ENCODE measurements at regions not wholly inside any gene's neighbourhood (a gene's known extent, or its start where the extent isn't known, plus 50 kb on each side); places are given as distances from the start of the nearest gene placed in this dataset.

DNA sequence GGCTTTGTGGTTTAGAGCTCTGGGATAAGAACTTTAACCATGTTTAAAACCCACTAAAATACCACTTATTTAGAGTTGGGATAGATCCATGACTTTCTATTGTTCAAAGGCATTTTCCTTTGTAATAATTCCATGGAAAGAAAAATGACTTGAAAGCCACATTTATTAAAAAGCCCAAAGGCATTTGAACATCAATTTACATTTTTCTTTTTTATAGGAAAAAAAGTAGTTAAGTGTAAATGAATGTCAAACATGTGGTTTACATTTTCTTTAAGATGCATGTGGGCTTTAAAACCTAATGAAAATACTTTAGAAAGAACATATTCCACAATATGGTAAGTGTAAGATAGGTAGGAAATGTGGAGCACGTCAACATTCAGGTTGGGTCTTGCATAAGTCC lies 443.2 kb downstream of the TOX3 start:
- TF ChIP-seq, protein P1, sequence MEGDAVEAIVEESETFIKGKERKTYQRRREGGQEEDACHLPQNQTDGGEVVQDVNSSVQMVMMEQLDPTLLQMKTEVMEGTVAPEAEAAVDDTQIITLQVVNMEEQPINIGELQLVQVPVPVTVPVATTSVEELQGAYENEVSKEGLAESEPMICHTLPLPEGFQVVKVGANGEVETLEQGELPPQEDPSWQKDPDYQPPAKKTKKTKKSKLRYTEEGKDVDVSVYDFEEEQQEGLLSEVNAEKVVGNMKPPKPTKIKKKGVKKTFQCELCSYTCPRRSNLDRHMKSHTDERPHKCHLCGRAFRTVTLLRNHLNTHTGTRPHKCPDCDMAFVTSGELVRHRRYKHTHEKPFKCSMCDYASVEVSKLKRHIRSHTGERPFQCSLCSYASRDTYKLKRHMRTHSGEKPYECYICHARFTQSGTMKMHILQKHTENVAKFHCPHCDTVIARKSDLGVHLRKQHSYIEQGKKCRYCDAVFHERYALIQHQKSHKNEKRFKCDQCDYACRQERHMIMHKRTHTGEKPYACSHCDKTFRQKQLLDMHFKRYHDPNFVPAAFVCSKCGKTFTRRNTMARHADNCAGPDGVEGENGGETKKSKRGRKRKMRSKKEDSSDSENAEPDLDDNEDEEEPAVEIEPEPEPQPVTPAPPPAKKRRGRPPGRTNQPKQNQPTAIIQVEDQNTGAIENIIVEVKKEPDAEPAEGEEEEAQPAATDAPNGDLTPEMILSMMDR (IDR thresholded peaks at IDR 0.05; ENCODE audit: insufficient read depth, low read length): no peak
- TF ChIP-seq POLR2AphosphoS5 (IDR thresholded peaks at IDR 0.05; ENCODE audit: low read depth): no peak
- TF ChIP-seq GABPA (IDR thresholded peaks at IDR 0.05; ENCODE audit: low read depth): no peak
- TF ChIP-seq, protein P2, sequence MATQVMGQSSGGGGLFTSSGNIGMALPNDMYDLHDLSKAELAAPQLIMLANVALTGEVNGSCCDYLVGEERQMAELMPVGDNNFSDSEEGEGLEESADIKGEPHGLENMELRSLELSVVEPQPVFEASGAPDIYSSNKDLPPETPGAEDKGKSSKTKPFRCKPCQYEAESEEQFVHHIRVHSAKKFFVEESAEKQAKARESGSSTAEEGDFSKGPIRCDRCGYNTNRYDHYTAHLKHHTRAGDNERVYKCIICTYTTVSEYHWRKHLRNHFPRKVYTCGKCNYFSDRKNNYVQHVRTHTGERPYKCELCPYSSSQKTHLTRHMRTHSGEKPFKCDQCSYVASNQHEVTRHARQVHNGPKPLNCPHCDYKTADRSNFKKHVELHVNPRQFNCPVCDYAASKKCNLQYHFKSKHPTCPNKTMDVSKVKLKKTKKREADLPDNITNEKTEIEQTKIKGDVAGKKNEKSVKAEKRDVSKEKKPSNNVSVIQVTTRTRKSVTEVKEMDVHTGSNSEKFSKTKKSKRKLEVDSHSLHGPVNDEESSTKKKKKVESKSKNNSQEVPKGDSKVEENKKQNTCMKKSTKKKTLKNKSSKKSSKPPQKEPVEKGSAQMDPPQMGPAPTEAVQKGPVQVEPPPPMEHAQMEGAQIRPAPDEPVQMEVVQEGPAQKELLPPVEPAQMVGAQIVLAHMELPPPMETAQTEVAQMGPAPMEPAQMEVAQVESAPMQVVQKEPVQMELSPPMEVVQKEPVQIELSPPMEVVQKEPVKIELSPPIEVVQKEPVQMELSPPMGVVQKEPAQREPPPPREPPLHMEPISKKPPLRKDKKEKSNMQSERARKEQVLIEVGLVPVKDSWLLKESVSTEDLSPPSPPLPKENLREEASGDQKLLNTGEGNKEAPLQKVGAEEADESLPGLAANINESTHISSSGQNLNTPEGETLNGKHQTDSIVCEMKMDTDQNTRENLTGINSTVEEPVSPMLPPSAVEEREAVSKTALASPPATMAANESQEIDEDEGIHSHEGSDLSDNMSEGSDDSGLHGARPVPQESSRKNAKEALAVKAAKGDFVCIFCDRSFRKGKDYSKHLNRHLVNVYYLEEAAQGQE (IDR thresholded peaks at IDR 0.05; ENCODE audit: insufficient replicate concordance, low read depth): no peak
- TF ChIP-seq SPI1 (IDR thresholded peaks at IDR 0.05; ENCODE audit: borderline replicate concordance, low read depth): no peak

Measured in HL-60 (cell line).